Common myeloid progenitor, CD34-positive (primary cell): ENCODE measurements at regions not wholly inside any gene's neighbourhood (a gene's known extent, or its start where the extent isn't known, plus 50 kb on each side); places are given as distances from the start of the nearest gene placed in this dataset.

ENCODE experiments used
- CTCF ChIA-PET: fragments of 350-600 bp; sonication (Branson Sonifier 250); formaldehyde crosslinking; loops from one replicate; lab custom pipeline; 2021; ENCODE audit warnings: antibody characterized with exemption; lab: Charles Lee
- POLR2A ChIA-PET: fragments of 350-600 bp; sonication (Branson Sonifier 250); formaldehyde crosslinking; loops from one replicate; lab custom pipeline; 2021; ENCODE audit warnings: antibody characterized with exemption; lab: Charles Lee
- DNase-seq, 3 donors: peaks; one replicate each; pipeline versions ENCODE4 v3.0.0 to v3.0.0-alpha.2; 2013
- H3K27ac ChIP-seq, 2 experiments: 1 replicate in 1 of 2; 2 replicates in 1 of 2; pipeline ENCODE4 v1.7.0; 2013; ENCODE audit warnings: inconsistent platforms in 2 of 2, low read length in 2 of 2, mild to moderate bottlenecking in 2 of 2, low read depth in 1 of 2, moderate library complexity in 1 of 2; ENCODE audit not compliant: severe bottlenecking in 2 of 2, insufficient read depth in 1 of 2, poor library complexity in 1 of 2
- H3K27me3 ChIP-seq, 5 experiments: replicated peaks in 2 of 5; 1 replicate in 3 of 5; 2 replicates in 2 of 5; pipeline versions ENCODE4 v1.6.1 to v1.7.0; 2013; ENCODE audit warnings: low read length in 4 of 5, mild to moderate bottlenecking in 2 of 5, moderate library complexity in 2 of 5, inconsistent platforms in 1 of 5; ENCODE audit not compliant: insufficient read depth in 5 of 5, control insufficient read depth in 4 of 5
- H3K36me3 ChIP-seq, 4 experiments: 1 replicate in 2 of 4; 2 replicates in 2 of 4; pipeline versions ENCODE4 v1.6.1 to v1.7.0; 2013; ENCODE audit warnings: low read length in 3 of 4, control low read depth in 1 of 4, mild to moderate bottlenecking in 1 of 4; ENCODE audit not compliant: control insufficient read depth in 4 of 4, insufficient read depth in 4 of 4
- H3K4me1 ChIP-seq, 4 experiments: 1 replicate in 3 of 4; 2 replicates in 1 of 4; pipeline versions ENCODE4 v1.6.1 to v1.7.1; 2013; ENCODE audit warnings: low read length in 3 of 4, mild to moderate bottlenecking in 3 of 4, control low read depth in 1 of 4, inconsistent platforms in 1 of 4, moderate library complexity in 1 of 4; ENCODE audit not compliant: control insufficient read depth in 4 of 4, insufficient read depth in 4 of 4; ENCODE audit errors: control extremely low read depth in 1 of 4
- H3K4me3 ChIP-seq, 7 experiments: 1 replicate in 4 of 7; 2 replicates in 3 of 7; pipeline versions ENCODE4 v1.5.1 to v1.7.0; 2013; ENCODE audit warnings: mild to moderate bottlenecking in 7 of 7, low read length in 6 of 7, moderate library complexity in 6 of 7, inconsistent platforms in 2 of 7, low read depth in 2 of 7, control low read depth in 1 of 7; ENCODE audit not compliant: insufficient read depth in 4 of 7, control insufficient read depth in 1 of 7; ENCODE audit errors: extremely low read depth in 1 of 7
- H3K9me3 ChIP-seq, 5 experiments: 1 replicate in 4 of 5; 2 replicates in 1 of 5; pipeline versions ENCODE4 v1.6.1 to v1.7.1; 2013; ENCODE audit warnings: low read length in 4 of 5, mild to moderate bottlenecking in 2 of 5, inconsistent platforms in 1 of 5, low read depth in 1 of 5, moderate library complexity in 1 of 5; ENCODE audit not compliant: control insufficient read depth in 4 of 5, insufficient read depth in 2 of 5; ENCODE audit errors: control extremely low read depth in 1 of 5
- WGBS: methylation state at CpG from one replicate; pipeline ENCODE4 v1.1.5; 2013; ENCODE audit not compliant: insufficient coverage; 5-methylcytosine and 5-hydroxymethylcytosine counted together

DNA sequence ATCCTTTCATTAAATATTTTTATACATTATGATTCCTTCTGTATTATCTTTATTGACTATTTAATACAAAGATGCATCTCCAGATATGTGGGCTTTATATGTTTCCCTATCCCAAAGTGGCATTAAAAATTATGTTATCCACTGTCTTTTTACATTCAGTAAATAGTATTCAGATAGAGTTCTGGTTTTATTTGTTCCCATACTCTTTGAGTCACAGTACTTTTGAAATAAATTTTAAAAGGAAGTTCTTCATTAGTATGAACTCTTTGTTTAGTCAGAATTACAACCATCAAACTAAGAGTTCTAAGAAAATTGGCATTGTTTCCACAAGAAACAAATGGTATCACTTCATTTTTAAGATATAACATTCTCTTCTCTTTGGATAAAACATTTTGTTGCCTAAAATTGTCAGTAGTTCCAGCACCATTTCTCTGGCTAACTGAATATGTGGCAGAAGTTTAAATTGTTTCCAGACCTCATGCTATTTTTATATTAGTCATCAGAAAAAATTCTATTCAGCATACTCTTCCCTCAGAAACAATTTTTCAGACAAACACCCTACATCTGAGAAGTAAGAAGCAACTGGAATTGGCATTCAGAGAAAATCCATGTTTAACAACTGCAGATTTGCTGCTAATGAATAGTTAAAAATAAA is 88.5 kb upstream of the COL5A2 start:
- DNase-seq: no peak
- POLR2A ChIA-PET: no interaction called here
- H3K27ac ChIP-seq: no peak overlapping the region
- no peaks in the 10 kb centered on the region for H3K4me1 ChIP-seq
- H3K4me3 ChIP-seq: no peak overlapping the region
- H3K36me3 ChIP-seq: no peaks in the 10 kb centered on the region
- CTCF ChIA-PET: no interaction called here
- no peaks in the 10 kb centered on the region for H3K27me3 ChIP-seq
- H3K9me3 ChIP-seq: peaks cover 0 to 4% (median 0%) of the 10 kb centered on the region in 5 experiments

DNA sequence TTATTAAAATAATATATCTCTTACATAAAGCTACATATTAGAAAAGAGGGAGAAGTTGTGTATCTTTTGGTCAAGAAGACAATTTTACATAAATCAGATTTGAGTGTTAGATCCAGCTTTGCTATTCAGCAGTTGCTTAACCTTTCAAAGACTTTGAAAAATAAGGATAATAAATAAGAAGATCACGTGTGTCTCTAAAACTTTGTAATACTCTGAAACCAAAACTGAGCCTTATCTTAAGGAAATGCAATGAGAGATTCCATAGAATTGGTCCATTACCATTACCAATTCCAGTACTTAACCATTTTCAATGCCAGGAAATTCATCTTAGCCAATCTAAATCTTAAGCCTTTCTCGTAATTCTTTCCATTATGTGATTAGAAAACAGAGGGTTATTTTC is 89.2 kb upstream of the COL5A2 start:
- ChIA-PET CTCF (no interaction called here), POLR2A (no interaction called here)
- WGBS: 100% methylated on average over 1 of the region's 2 CpGs
- Histone ChIP-seq H3K4me3 (no peak overlapping the region), H3K9me3 (peaks cover 0 to 4% (median 0%) of the 10 kb centered on the region in 5 experiments), H3K27me3 (no peaks in the 10 kb centered on the region), H3K27ac (no peak overlapping the region), H3K4me1 (no peaks in the 10 kb centered on the region), H3K36me3 (no peaks in the 10 kb centered on the region)
- no peak for DNase-seq

DNA sequence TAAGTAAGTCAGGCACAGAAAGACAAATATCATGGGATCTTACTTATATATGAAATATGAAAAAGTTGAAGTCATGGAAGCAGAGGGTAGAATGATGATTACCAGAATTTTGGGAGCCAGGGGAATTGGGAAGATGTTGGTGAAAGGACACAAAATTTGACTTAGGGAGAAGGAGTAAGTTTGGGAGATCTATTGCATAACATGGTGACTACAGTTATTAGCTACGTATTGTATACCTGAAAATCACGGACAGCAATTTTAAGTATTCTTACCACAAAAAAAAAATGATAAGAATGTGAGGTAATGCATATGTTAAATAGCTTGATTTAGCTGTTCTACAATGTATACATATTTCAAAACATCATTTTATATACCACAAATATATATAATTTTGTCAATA is 94.2 kb upstream of the COL5A2 start:
- no peaks in the 10 kb centered on the region for H3K4me1 ChIP-seq
- no peaks in the 10 kb centered on the region for H3K36me3 ChIP-seq
- no peak overlapping the region for H3K4me3 ChIP-seq
- POLR2A ChIA-PET: interaction anchor here (0.6 kb wide), 1 partner anchor 389 kb away, joined by 3 read pairs; no protein-coding TSS in a partner anchor
- H3K27ac ChIP-seq: no peak overlapping the region
- H3K9me3 ChIP-seq: no peaks in the 10 kb centered on the region
- CTCF ChIA-PET: no interaction called here
- no CpG with 5 or more reads among the region's 2 CpGs for WGBS
- H3K27me3 ChIP-seq: no peaks in the 10 kb centered on the region
- DNase-seq: no peak

DNA sequence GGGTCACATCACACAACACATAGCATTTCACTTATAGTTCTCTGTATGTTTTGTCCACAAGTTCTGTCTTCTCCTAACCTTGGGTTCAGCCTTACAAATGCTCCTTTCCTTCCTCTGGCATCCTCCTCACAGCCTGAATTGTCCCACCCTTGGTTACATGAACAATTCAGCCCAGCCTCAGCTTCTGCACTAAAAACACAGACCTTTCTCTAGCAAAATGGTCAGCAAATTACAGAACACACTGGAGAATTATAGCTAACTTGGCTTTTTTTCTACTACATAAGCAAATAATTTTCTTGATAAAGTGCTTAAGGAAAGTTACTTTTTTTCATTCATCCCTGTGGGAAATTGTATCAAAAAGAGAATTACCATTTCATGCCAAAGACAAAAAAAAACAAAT is 94.8 kb upstream of the COL5A2 start:
- no peak overlapping the region for H3K27ac ChIP-seq
- H3K27me3 ChIP-seq: no peaks in the 10 kb centered on the region
- CTCF ChIA-PET: no interaction called here
- no peak overlapping the region for H3K4me3 ChIP-seq
- POLR2A ChIA-PET: interaction anchor here (0.6 kb wide), 1 partner anchor 390 kb away, joined by 3 read pairs; no protein-coding TSS in a partner anchor
- H3K36me3 ChIP-seq: no peaks in the 10 kb centered on the region
- no peaks in the 10 kb centered on the region for H3K4me1 ChIP-seq
- no peaks in the 10 kb centered on the region for H3K9me3 ChIP-seq
- no peak for DNase-seq

DNA sequence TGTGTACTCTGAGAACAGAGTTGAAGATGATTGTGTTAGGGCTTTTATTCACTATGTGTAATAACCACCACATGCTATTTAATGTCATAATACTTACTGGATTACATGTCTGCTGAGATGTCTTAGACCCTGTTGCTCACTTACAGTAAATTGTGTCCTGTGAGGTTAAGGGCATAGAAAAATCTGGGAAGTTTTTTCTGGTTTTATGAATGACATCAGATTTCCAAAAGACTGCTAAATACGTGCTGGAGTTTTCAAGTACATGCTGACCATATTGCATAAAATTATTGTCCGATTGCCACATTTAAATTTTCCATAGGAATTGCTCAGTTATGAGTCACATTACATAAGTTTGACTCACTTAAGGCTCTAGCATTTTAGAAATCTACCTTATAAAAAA is 96.7 kb upstream of the COL5A2 start:
- H3K27me3 ChIP-seq: no peaks in the 10 kb centered on the region
- no peak for DNase-seq
- H3K27ac ChIP-seq: no peak overlapping the region
- WGBS: no CpG with 5 or more reads among the region's 2 CpGs
- H3K4me1 ChIP-seq: no peaks in the 10 kb centered on the region
- ChIA-PET CTCF (no interaction called here), POLR2A (no interaction called here)
- no peak overlapping the region for H3K4me3 ChIP-seq
- H3K9me3 ChIP-seq: no peaks in the 10 kb centered on the region
- H3K36me3 ChIP-seq: no peaks in the 10 kb centered on the region

DNA sequence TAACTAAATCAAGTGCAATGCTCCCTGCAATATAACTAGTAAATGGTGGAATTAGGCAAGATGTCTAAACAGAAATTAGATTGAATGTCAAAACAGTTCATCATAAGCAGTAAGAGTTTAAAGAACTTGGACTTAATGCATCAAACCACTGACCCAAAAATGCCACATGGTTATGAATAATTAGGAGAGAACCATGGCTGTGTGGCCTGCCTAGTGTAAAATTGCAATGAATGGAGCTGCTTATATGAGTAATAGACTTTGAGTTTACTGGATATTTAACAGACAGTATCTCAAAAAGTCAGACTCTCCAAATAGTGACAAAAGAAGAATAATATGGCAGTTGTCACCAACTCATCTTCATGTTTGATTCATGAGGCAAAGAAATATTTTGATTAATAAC is 101.6 kb upstream of the COL5A2 start:
- CTCF ChIA-PET: no interaction called here
- Histone ChIP-seq H3K4me3 (no peak overlapping the region), H3K27me3 (no peaks in the 10 kb centered on the region), H3K4me1 (no peaks in the 10 kb centered on the region), H3K36me3 (no peaks in the 10 kb centered on the region), H3K27ac (no peak overlapping the region), H3K9me3 (no peaks in the 10 kb centered on the region)
- POLR2A ChIA-PET: no interaction called here
- no peak for DNase-seq

DNA sequence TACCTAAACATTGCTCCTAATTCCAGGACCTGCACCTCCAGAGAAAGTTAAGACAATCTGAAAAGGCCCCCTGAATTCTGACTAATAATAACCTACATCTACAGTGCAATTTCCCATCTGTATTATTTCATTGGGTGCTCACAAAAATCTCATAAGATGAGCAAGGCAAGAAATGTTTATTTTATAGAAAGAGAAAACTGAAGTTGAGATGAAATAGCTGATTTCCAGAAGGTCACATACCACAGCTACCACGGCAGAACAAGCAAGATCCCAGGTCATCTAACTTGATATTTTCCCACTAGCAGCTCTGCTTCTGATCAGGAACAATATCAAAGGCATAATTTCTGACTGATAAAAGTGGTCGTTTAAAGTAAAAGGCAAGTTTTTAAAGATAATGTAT is 105.8 kb upstream of the COL5A2 start:
- POLR2A ChIA-PET: no interaction called here
- DNase-seq: no peak
- H3K36me3 ChIP-seq: no peaks in the 10 kb centered on the region
- CTCF ChIA-PET: no interaction called here
- no peak overlapping the region for H3K27ac ChIP-seq
- no peak overlapping the region for H3K4me3 ChIP-seq
- H3K4me1 ChIP-seq: no peaks in the 10 kb centered on the region
- peaks cover 0 to 1% (median 0%) of the 10 kb centered on the region in 5 experiments for H3K9me3 ChIP-seq
- H3K27me3 ChIP-seq: no peaks in the 10 kb centered on the region
- no CpG with 5 or more reads among the region's 2 CpGs for WGBS
